ENCODE measurements at regions not wholly inside any gene's neighbourhood (a gene's known extent, or its start where the extent isn't known, plus 50 kb on each side); places are given as distances from the start of the nearest gene placed in this dataset.
"Not testable (repeated sequence)": the region's sequence is repeated elsewhere in the genome, so short reads cannot be mapped to it uniquely, and the experiment has no call there.

DNA sequence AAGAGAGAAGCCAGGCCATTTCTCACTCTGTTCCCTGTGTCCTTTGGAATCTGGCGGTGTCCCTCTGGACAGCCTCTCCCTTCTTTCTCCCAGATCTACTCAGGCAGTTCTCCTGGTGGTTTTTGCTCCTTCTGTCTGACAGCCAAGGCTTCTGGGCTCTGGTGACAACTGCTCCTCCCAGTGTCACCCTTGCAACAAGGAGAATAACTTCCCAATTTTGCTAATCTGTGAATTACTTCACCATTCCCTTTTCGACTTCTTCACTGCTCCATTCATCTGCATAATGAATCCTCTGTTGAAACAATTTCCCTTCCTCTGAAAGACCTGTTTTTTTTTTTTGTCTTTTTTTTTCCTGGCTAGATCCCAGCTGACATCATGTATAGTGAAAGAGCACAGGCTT lies 56.3 kb upstream of the PDE3B start:
- ChIA-PET POLR2A (no interaction called here), CTCF (no interaction called here)
- no peaks in the 10 kb centered on the region for H3K4me1 ChIP-seq (ENCODE audit: control insufficient read depth, insufficient read depth, low read length)
- H3K27ac ChIP-seq (ENCODE audit: extremely low read depth, low read depth, low read length): no peak overlapping the region
- TF ChIP-seq ZNF785 (tag by site-specific recombination; IDR thresholded peaks at IDR 0.05) (no peak), ZNF211 (tag by site-specific recombination; IDR thresholded peaks at IDR 0.05; ENCODE audit: low read depth) (no peak), ZNF664 (tag by site-specific recombination; IDR thresholded peaks at IDR 0.05) (no peak), GLI4 (tag by site-specific recombination; IDR thresholded peaks at IDR 0.05) (no peak), ZSCAN16 (tag by site-specific recombination; IDR thresholded peaks at IDR 0.05) (no peak), ZBTB7A (tag by site-specific recombination; IDR thresholded peaks at IDR 0.05; ENCODE audit: low read depth) (no peak), ZNF623 (tag by site-specific recombination; IDR thresholded peaks at IDR 0.05) (no peak), YY2 (tag by site-specific recombination; IDR thresholded peaks at IDR 0.05) (no peak), ZNF76 (tag by site-specific recombination; IDR thresholded peaks at IDR 0.05; ENCODE audit: borderline replicate concordance, low read depth) (no peak)
- no peaks in the 10 kb centered on the region for H3K36me3 ChIP-seq (ENCODE audit: control insufficient read depth in 2 of 2, insufficient read depth in 1 of 2, low read length in 2 of 2)
- no peaks in the 10 kb centered on the region for H3K9me3 ChIP-seq (ENCODE audit: control insufficient read depth, insufficient read depth, low read depth, low read length)
- no peak overlapping the region for H3K4me3 ChIP-seq (ENCODE audit: low read depth, low read length)

DNA sequence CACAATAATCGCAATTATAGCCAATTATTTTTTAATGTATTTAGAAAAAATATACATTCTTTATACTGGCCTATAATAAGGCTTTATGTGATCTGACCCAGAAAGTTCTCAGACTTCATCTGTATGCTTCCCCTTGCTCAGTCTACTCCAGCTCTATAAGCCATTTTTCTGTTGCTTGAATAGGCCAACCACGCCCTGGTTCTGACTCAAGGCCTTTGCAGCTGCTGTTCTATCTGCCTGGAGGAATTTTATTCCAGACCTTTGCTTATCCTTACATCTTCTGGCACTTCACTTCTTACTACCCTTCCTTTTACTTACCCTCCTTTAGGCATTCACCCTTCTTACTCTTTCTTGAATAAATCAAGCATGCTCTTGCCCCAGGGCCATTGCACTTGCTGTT lies 54.9 kb upstream of the PDE3B start:
- Histone ChIP-seq H3K4me1 (ENCODE audit: control insufficient read depth, insufficient read depth, low read length) (no peaks in the 10 kb centered on the region), H3K4me3 (ENCODE audit: low read depth, low read length) (no peak overlapping the region), H3K36me3 (ENCODE audit: control insufficient read depth in 2 of 2, insufficient read depth in 1 of 2, low read length in 2 of 2) (no peaks in the 10 kb centered on the region), H3K9me3 (ENCODE audit: control insufficient read depth, insufficient read depth, low read depth, low read length) (no peaks in the 10 kb centered on the region), H3K27ac (ENCODE audit: extremely low read depth, low read depth, low read length) (no peak overlapping the region)
- CTCF ChIA-PET: no interaction called here
- no peak for TF ChIP-seq ZFP3 (tag by site-specific recombination; IDR thresholded peaks at IDR 0.05; ENCODE audit: low read depth)
- 0 out of 2 replicates have a peak, but pooled peaks have one; percentile 29 for TF ChIP-seq ZNF623 (tag by site-specific recombination; IDR thresholded peaks at IDR 0.05)
- POLR2A ChIA-PET: no interaction called here

DNA sequence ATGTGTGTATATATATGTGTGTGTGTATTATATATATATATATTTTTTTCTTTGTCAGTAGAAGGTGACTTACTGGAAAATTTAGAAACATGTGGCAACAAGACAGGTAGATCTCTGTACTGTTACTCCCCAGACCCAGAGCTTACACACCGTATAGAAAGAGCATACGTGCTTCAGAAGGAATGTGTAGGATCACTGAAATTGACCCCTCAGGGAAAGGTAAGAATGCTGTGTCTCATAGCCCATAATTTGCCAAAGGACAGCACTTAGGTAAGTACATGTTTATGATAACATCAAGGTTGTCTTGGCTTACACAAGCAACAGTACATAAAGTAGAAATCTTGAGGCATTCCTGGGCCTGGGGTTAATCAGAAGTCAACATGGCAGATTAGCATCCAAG lies 54.2 kb upstream of the PDE3B start:
- ChIA-PET POLR2A (no interaction called here), CTCF (no interaction called here)
- Histone ChIP-seq H3K27ac (ENCODE audit: extremely low read depth, low read depth, low read length) (no peak overlapping the region), H3K4me3 (ENCODE audit: low read depth, low read length) (no peak overlapping the region), H3K36me3 (ENCODE audit: control insufficient read depth in 2 of 2, insufficient read depth in 1 of 2, low read length in 2 of 2) (no peaks in the 10 kb centered on the region), H3K4me1 (ENCODE audit: control insufficient read depth, insufficient read depth, low read length) (no peaks in the 10 kb centered on the region), H3K9me3 (ENCODE audit: control insufficient read depth, insufficient read depth, low read depth, low read length) (no peaks in the 10 kb centered on the region)
- TF ChIP-seq, protein P1, sequence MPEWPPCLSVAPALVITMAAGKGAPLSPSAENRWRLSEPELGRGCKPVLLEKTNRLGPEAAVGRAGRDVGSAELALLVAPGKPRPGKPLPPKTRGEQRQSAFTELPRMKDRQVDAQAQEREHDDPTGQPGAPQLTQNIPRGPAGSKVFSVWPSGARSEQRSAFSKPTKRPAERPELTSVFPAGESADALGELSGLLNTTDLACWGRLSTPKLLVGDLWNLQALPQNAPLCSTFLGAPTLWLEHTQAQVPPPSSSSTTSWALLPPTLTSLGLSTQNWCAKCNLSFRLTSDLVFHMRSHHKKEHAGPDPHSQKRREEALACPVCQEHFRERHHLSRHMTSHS (tag by site-specific recombination; IDR thresholded peaks at IDR 0.05): no peak
- no peak for TF ChIP-seq ZNF202 (tag by site-specific recombination; IDR thresholded peaks at IDR 0.05; ENCODE audit: borderline replicate concordance)
- TF ChIP-seq, protein P2, sequence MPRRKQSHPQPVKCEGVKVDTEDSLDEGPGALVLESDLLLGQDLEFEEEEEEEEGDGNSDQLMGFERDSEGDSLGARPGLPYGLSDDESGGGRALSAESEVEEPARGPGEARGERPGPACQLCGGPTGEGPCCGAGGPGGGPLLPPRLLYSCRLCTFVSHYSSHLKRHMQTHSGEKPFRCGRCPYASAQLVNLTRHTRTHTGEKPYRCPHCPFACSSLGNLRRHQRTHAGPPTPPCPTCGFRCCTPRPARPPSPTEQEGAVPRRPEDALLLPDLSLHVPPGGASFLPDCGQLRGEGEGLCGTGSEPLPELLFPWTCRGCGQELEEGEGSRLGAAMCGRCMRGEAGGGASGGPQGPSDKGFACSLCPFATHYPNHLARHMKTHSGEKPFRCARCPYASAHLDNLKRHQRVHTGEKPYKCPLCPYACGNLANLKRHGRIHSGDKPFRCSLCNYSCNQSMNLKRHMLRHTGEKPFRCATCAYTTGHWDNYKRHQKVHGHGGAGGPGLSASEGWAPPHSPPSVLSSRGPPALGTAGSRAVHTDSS (tag by site-specific recombination; IDR thresholded peaks at IDR 0.05): no peak
- TF ChIP-seq ZNF530 (tag by site-specific recombination; IDR thresholded peaks at IDR 0.05; ENCODE audit: low read depth): no peak
- TF ChIP-seq, protein P3, sequence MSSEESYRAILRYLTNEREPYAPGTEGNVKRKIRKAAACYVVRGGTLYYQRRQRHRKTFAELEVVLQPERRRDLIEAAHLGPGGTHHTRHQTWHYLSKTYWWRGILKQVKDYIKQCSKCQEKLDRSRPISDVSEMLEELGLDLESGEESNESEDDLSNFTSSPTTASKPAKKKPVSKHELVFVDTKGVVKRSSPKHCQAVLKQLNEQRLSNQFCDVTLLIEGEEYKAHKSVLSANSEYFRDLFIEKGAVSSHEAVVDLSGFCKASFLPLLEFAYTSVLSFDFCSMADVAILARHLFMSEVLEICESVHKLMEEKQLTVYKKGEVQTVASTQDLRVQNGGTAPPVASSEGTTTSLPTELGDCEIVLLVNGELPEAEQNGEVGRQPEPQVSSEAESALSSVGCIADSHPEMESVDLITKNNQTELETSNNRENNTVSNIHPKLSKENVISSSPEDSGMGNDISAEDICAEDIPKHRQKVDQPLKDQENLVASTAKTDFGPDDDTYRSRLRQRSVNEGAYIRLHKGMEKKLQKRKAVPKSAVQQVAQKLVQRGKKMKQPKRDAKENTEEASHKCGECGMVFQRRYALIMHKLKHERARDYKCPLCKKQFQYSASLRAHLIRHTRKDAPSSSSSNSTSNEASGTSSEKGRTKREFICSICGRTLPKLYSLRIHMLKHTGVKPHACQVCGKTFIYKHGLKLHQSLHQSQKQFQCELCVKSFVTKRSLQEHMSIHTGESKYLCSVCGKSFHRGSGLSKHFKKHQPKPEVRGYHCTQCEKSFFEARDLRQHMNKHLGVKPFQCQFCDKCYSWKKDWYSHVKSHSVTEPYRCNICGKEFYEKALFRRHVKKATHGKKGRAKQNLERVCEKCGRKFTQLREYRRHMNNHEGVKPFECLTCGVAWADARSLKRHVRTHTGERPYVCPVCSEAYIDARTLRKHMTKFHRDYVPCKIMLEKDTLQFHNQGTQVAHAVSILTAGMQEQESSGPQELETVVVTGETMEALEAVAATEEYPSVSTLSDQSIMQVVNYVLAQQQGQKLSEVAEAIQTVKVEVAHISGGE (tag by site-specific recombination; conservative IDR thresholded peaks at IDR 0.05; ENCODE audit: low read depth): no peak
- no peak for TF ChIP-seq HOXA7 (CRISPR knock-in tag; IDR thresholded peaks at IDR 0.05; ENCODE audit: borderline replicate concordance)
- TF ChIP-seq MYNN (tag by site-specific recombination; IDR thresholded peaks at IDR 0.05; ENCODE audit: borderline replicate concordance): no peak
- no peak for TF ChIP-seq ZNF366 (tag by site-specific recombination; conservative IDR thresholded peaks at IDR 0.05)
- no peak for TF ChIP-seq ZNF785 (tag by site-specific recombination; IDR thresholded peaks at IDR 0.05)
- no peak for TF ChIP-seq ZBTB7A (tag by site-specific recombination; IDR thresholded peaks at IDR 0.05; ENCODE audit: low read depth)
- no peak for TF ChIP-seq ZNF558 (tag by site-specific recombination; IDR thresholded peaks at IDR 0.05)

DNA sequence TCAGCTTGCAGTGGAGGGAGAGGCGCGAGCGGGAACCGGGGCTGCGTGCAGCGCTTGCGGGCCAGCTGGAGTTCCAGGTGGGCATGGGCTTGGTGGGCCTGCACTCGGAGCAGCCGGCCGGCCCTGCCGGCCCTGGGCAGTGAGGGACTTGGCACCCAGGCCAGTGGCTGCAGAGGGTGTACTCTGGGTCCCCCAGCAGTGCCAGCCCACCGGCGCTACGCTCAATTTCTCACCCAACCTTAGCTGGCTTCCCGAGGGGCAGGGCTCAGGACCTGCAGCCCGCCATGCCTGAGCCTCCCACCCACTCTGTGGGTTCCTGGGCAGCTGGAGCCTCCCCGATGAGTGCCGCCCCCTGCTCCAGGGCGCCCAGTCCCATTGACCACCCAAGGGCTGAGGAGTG lies 52.6 kb upstream of the PDE3B start:
- H3K4me1 ChIP-seq (ENCODE audit: control insufficient read depth, insufficient read depth, low read length); H3K27ac ChIP-seq (ENCODE audit: extremely low read depth, low read depth, low read length); H3K36me3 ChIP-seq (ENCODE audit: control insufficient read depth in 2 of 2, insufficient read depth in 1 of 2, low read length in 2 of 2); H3K4me3 ChIP-seq (ENCODE audit: low read depth, low read length); POLR2A ChIA-PET; H3K9me3 ChIP-seq (ENCODE audit: control insufficient read depth, insufficient read depth, low read depth, low read length): not testable (repeated sequence)
- CTCF ChIA-PET: interaction anchor here (0.5 kb wide), 1 partner anchor 541 kb away, joined by 6 read pairs; no protein-coding TSS in a partner anchor
